HEK293 (cell line): ENCODE measurements at regions not wholly inside any gene's neighbourhood (a gene's known extent, or its start where the extent isn't known, plus 50 kb on each side); places are given as distances from the start of the nearest gene placed in this dataset.

ENCODE experiments used
- CTCF ChIP-seq: fragments of 450-650 bp; formaldehyde crosslinking; IDR thresholded peaks from 2 replicates; pipeline ENCODE4 v1.5.1; 2016; ENCODE audit warnings: missing biosample characterization, missing genetic modification characterization
- REPIN1 ChIP-seq: fragments of 450-650 bp; formaldehyde crosslinking; IDR thresholded peaks from 2 replicates; pipeline ENCODE4 v1.5.1; 2017; ENCODE audit warnings: missing biosample characterization, missing genetic modification characterization, low read depth
- WT1 ChIP-seq: fragments of 450-650 bp; formaldehyde crosslinking; IDR thresholded peaks from 2 replicates; pipeline ENCODE4 v1.5.1; 2016; ENCODE audit warnings: missing biosample characterization, missing genetic modification characterization
- YY1 ChIP-seq: fragments of 450-650 bp; formaldehyde crosslinking; IDR thresholded peaks from 2 replicates; pipeline ENCODE4 v1.5.1; 2018; ENCODE audit warnings: missing biosample characterization, missing genetic modification characterization
- ZNF114 ChIP-seq: fragments of 450-650 bp; formaldehyde crosslinking; IDR thresholded peaks from 2 replicates; pipeline ENCODE4 v1.5.0; 2017; ENCODE audit warnings: missing biosample characterization, missing genetic modification characterization
- ZNF214 ChIP-seq: fragments of 450-650 bp; formaldehyde crosslinking; IDR thresholded peaks from 2 replicates; pipeline ENCODE4 v1.5.1; 2017; ENCODE audit warnings: missing biosample characterization, mild to moderate bottlenecking, missing genetic modification characterization, borderline replicate concordance
- ZNF473 ChIP-seq: fragments of 450-650 bp; formaldehyde crosslinking; IDR thresholded peaks from 2 replicates; pipeline ENCODE4 v1.5.1; 2017; ENCODE audit warnings: missing biosample characterization, missing genetic modification characterization
- ZNF488 ChIP-seq: fragments of 450-650 bp; formaldehyde crosslinking; IDR thresholded peaks from 2 replicates; pipeline ENCODE4 v1.5.1; 2016; ENCODE audit warnings: missing biosample characterization, missing genetic modification characterization
- ZNF529 ChIP-seq: fragments of 450-650 bp; formaldehyde crosslinking; IDR thresholded peaks from 2 replicates; pipeline ENCODE4 v1.5.1; 2017; ENCODE audit warnings: missing genetic modification characterization, missing biosample characterization; ENCODE audit not compliant: insufficient replicate concordance
- ZNF600 ChIP-seq: fragments of 450-650 bp; formaldehyde crosslinking; IDR thresholded peaks from 2 replicates; pipeline ENCODE4 v1.5.1; 2016; ENCODE audit warnings: missing biosample characterization, missing genetic modification characterization
- ZNF621 ChIP-seq: fragments of 450-650 bp; formaldehyde crosslinking; IDR thresholded peaks from 2 replicates; pipeline ENCODE4 v1.5.1; 2017; ENCODE audit warnings: missing biosample characterization, missing genetic modification characterization
- ZNF645 ChIP-seq: fragments of 450-650 bp; formaldehyde crosslinking; IDR thresholded peaks from 2 replicates; pipeline ENCODE4; 2016; ENCODE audit warnings: missing biosample characterization, missing genetic modification characterization
- ZNF777 ChIP-seq: fragments of 450-650 bp; formaldehyde crosslinking; IDR thresholded peaks from 2 replicates; pipeline ENCODE4 v1.5.1; 2017; ENCODE audit warnings: missing biosample characterization, missing genetic modification characterization, borderline replicate concordance
- ZSCAN16 ChIP-seq: fragments of 450-650 bp; formaldehyde crosslinking; IDR thresholded peaks from 2 replicates; pipeline ENCODE4 v1.5.1; 2016; ENCODE audit warnings: missing biosample characterization, missing genetic modification characterization

- TF ChIP-seq ZNF621 (tag by site-specific recombination): no peak
- no peak for TF ChIP-seq ZNF114 (tag by site-specific recombination)
- no peak for TF ChIP-seq CTCF (tag by site-specific recombination)
- no peak for TF ChIP-seq ZNF529 (tag by site-specific recombination)
- TF ChIP-seq YY1 (tag by site-specific recombination): no peak
- TF ChIP-seq ZNF488: no peak
- no peak for TF ChIP-seq REPIN1 (tag by site-specific recombination)
- TF ChIP-seq ZNF600: no peak
- TF ChIP-seq ZSCAN16: no peak
- TF ChIP-seq WT1: no peak
- TF ChIP-seq ZNF473 (tag by site-specific recombination): no peak
- TF ChIP-seq ZNF214: no peak
- TF ChIP-seq ZNF645 (tag by site-specific recombination): no peak
- TF ChIP-seq ZNF777 (tag by site-specific recombination): no peak
These were observed 95.4 kb upstream of the KLHL25 start for GRCh38 chr15:85889956-85890619.
